GM12878 (cell line): ENCODE measurements at regions not wholly inside any gene's neighbourhood (a gene's known extent, or its start where the extent isn't known, plus 50 kb on each side); places are given as distances from the start of the nearest gene placed in this dataset.

Source experiments
- ATAC-seq: fragments of 200-7000 bp; cut with Tn5 transposase; 3 replicates; pipeline ENCODE4 v1.9.1; 2020; ENCODE audit warnings: mild to moderate bottlenecking, moderate library complexity
- BruUV-seq: library from RNA; stranded (reverse); fragments of 400-500 nt; replicated peaks from 2 replicates; lab custom pipeline; 2021; lab: Mats Ljungman, UMichigan
- CTCF ChIA-PET: fragments of 300-600 bp; sonication (Branson Sonifier 250); formaldehyde crosslinking; extraction: SDS; loops from one replicate; lab custom pipeline; 2021; ENCODE audit warnings: inconsistent platforms; lab: Yijun Ruan, JAX
- POLR2A ChIA-PET: fragments of 350-600 bp; formaldehyde crosslinking; extraction: SDS; loops from one replicate; lab custom pipeline; 2021; ENCODE audit warnings: inconsistent platforms; lab: Charles Lee
- RAD21 ChIA-PET: fragments of 300-600 bp; sonication (Branson Sonifier 250); formaldehyde crosslinking; loops from one replicate; lab custom pipeline; 2023; ENCODE audit warnings: antibody characterized with exemption; ENCODE audit not compliant: unreplicated experiment; lab: Charles Lee
- SMC1A ChIA-PET: fragments of 300-600 bp; sonication (Branson Sonifier 250); formaldehyde crosslinking; loops from one replicate; lab custom pipeline; 2023; ENCODE audit not compliant: unreplicated experiment, uncharacterized antibody; lab: Charles Lee
- DNase-seq: peaks from one replicate; pipeline ENCODE4 v3.0.0-alpha.2; 2011; ENCODE audit warnings: low read depth, low spot score
- FAIRE-seq: peaks from 3 replicates; lab custom pipeline; 2011; peaks lifted over from hg19 to GRCh38; lab: Jason Lieb, UNC
- H2AFZ ChIP-seq: 2 replicates; pipeline ENCODE4 v1.6.0; 2011; ENCODE audit warnings: low read depth, low read length, control low read depth; ENCODE audit not compliant: control insufficient read depth
- H3K27ac ChIP-seq: 2 replicates; pipeline ENCODE4 v1.5.1; 2011; ENCODE audit warnings: control low read depth; ENCODE audit not compliant: control insufficient read depth, insufficient read depth
- H3K27me3 ChIP-seq, 2 experiments: replicated peaks in 1 of 2; 2 replicates each; pipeline versions ENCODE4 v1.6.0 to v1.6.1; 2011; ENCODE audit warnings: low read length in 1 of 2; ENCODE audit not compliant: control insufficient read depth in 2 of 2, insufficient read depth in 2 of 2
- H3K36me3 ChIP-seq, 2 experiments: 2 replicates each; pipeline ENCODE4 v1.5.1; 2011; ENCODE audit warnings: low read length in 1 of 2; ENCODE audit not compliant: control insufficient read depth in 2 of 2, insufficient read depth in 2 of 2
- H3K4me1 ChIP-seq: 2 replicates; pipeline ENCODE4 v1.6.1; 2011; ENCODE audit warnings: mild to moderate bottlenecking, low read length, moderate library complexity, mixed read lengths; ENCODE audit not compliant: control insufficient read depth, insufficient read depth
- H3K4me2 ChIP-seq: 2 replicates; pipeline ENCODE4 v1.6.0; 2011; ENCODE audit warnings: control low read depth; ENCODE audit not compliant: control insufficient read depth, insufficient read depth
- H3K4me3 ChIP-seq: fragments of 200-600 bp; sonication (generic); 2 replicates; pipeline ENCODE4 v1.5.1; 2016
- H3K79me2 ChIP-seq: 2 replicates; pipeline ENCODE4 v1.6.0; 2011; ENCODE audit warnings: low read length; ENCODE audit not compliant: control insufficient read depth, insufficient read depth
- H3K9ac ChIP-seq: 2 replicates; pipeline ENCODE4 v1.8.0; 2011; ENCODE audit warnings: low read length, control low read depth, mixed read lengths; ENCODE audit not compliant: control insufficient read depth, insufficient read depth
- H3K9me3 ChIP-seq: replicated peaks from 3 replicates; pipeline ENCODE4 v1.5.1; 2011; ENCODE audit warnings: mild to moderate bottlenecking, low read length; ENCODE audit not compliant: control insufficient read depth, insufficient read depth
- H4K20me1 ChIP-seq: 2 replicates; pipeline ENCODE4 v1.6.0; 2011; ENCODE audit not compliant: control insufficient read depth, insufficient read depth
- SMARCA5 ChIP-seq: fragments of 450-650 bp; IDR thresholded peaks from 2 replicates; pipeline ENCODE4 v1.6.1; 2017; ENCODE audit warnings: mild to moderate bottlenecking
- WGBS: methylation state at CpG from one replicate; pipeline ENCODE4 v1.1.6; 2016; ENCODE audit warnings: low lambda C conversion rate; ENCODE audit not compliant: insufficient replicate concordance, insufficient coverage; ENCODE audit errors: missing lambda C conversion rate; 5-methylcytosine and 5-hydroxymethylcytosine counted together
- in situ Hi-C: fragments of 300-500 bp; cut with MboI; formaldehyde crosslinking; loops from 9 replicates; pipeline ENCODE4 v1.14.3; 2018; ENCODE audit warnings: mixed read lengths
- intact Hi-C: fragments of 100-400 bp; cut with micrococcal nuclease; formaldehyde crosslinking; loops from one replicate; pipeline ENCODE4 v1.14.2; 2022; ENCODE audit not compliant: unreplicated experiment
- TF ChIP-seq, protein P1 (sequence below): fragments of 450-650 bp; IDR thresholded peaks from 2 replicates; pipeline ENCODE4 v1.6.1; 2018; ENCODE audit warnings: borderline replicate concordance, mild to moderate bottlenecking; ENCODE audit not compliant: partially characterized antibody

GRCh38 chr14:98172243-98172778 lies 1099.7 kb downstream of the BCL11B start:
- ChIA-PET SMC1A (interaction anchor here (0.9 to 18.9 kb wide), 16 partner anchors 8 to 1094 kb away, joined by 3 to 296 read pairs (median 7); no protein-coding TSS in a partner anchor), RAD21 (interaction anchor here (0.7 to 8.6 kb wide), 17 partner anchors 10 to 1114 kb away, joined by 3 to 110 read pairs (median 6); no protein-coding TSS in a partner anchor), CTCF (interaction anchor here (1.0 to 6.9 kb wide), 9 partner anchors 9 to 34 kb away, joined by 3 to 45 read pairs (median 5); no protein-coding TSS in a partner anchor), POLR2A (interaction anchor here (0.9 to 2.9 kb wide), 6 partner anchors 11 to 32 kb away, joined by 3 to 10 read pairs (median 4); no protein-coding TSS in a partner anchor)
- Histone ChIP-seq H3K4me2 (no peak overlapping the region), H3K27me3 (no peaks in the 10 kb centered on the region), H3K9me3 (no peaks in the 10 kb centered on the region; the same call in 2 of the 3 replicates), H3K79me2 (no peaks in the 10 kb centered on the region), H2AFZ (no peak overlapping the region), H3K4me1 (peaks cover 5% of the 10 kb centered on the region), H4K20me1 (no peaks in the 10 kb centered on the region), H3K4me3 (no peak overlapping the region), H3K9ac (no peak overlapping the region), H3K36me3 (no peaks in the 10 kb centered on the region), H3K27ac (no peak overlapping the region)
- ATAC-seq (no peak), DNase-seq (no peak), FAIRE-seq (no peak)
- intact Hi-C loops = loop anchor here (2.0 kb wide), 1 partner anchor 26 kb away; no protein-coding TSS in a partner anchor
- no TSS peak for BruUV-seq
- WGBS = 13% methylated on average over 5 of the region's 5 CpGs
- TF ChIP-seq, protein P1, sequence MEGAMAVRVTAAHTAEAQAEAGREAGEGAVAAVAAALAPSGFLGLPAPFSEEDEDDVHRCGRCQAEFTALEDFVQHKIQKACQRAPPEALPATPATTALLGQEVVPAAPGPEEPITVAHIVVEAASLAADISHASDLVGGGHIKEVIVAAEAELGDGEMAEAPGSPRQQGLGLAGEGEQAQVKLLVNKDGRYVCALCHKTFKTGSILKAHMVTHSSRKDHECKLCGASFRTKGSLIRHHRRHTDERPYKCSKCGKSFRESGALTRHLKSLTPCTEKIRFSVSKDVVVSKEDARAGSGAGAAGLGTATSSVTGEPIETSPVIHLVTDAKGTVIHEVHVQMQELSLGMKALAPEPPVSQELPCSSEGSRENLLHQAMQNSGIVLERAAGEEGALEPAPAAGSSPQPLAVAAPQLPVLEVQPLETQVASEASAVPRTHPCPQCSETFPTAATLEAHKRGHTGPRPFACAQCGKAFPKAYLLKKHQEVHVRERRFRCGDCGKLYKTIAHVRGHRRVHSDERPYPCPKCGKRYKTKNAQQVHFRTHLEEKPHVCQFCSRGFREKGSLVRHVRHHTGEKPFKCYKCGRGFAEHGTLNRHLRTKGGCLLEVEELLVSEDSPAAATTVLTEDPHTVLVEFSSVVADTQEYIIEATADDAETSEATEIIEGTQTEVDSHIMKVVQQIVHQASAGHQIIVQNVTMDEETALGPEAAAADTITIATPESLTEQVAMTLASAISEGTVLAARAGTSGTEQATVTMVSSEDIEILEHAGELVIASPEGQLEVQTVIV = no peak
- TF ChIP-seq SMARCA5 = no peak
- in situ Hi-C loops = no loop called here
